ENCODE measurements at regions not wholly inside any gene's neighbourhood (a gene's known extent, or its start where the extent isn't known, plus 50 kb on each side); places are given as distances from the start of the nearest gene placed in this dataset.

- TF ChIP-seq POLR2A (IDR thresholded peaks at IDR 0.05) (no peak), POLR2AphosphoS5 (IDR thresholded peaks at IDR 0.05) (no peak)
- TF ChIP-seq, protein P1, sequence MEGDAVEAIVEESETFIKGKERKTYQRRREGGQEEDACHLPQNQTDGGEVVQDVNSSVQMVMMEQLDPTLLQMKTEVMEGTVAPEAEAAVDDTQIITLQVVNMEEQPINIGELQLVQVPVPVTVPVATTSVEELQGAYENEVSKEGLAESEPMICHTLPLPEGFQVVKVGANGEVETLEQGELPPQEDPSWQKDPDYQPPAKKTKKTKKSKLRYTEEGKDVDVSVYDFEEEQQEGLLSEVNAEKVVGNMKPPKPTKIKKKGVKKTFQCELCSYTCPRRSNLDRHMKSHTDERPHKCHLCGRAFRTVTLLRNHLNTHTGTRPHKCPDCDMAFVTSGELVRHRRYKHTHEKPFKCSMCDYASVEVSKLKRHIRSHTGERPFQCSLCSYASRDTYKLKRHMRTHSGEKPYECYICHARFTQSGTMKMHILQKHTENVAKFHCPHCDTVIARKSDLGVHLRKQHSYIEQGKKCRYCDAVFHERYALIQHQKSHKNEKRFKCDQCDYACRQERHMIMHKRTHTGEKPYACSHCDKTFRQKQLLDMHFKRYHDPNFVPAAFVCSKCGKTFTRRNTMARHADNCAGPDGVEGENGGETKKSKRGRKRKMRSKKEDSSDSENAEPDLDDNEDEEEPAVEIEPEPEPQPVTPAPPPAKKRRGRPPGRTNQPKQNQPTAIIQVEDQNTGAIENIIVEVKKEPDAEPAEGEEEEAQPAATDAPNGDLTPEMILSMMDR (IDR thresholded peaks at IDR 0.05): no peak
These were observed 408.5 kb upstream of the DCN start for GRCh38 chr12:91590966-91591638.
